Glutamatergic neuron (in vitro differentiated cells): ENCODE measurements at regions not wholly inside any gene's neighbourhood (a gene's known extent, or its start where the extent isn't known, plus 50 kb on each side); places are given as distances from the start of the nearest gene placed in this dataset.

ENCODE experiments used
- DNase-seq: peaks from one replicate; pipeline ENCODE4 v3.0.0; 2022
- H3K27ac Mint-ChIP-seq: one replicate; pipeline ENCODE4 v1.8.0; 2020; ENCODE audit warnings: mild to moderate bottlenecking, mixed read lengths, inconsistent platforms; ENCODE audit not compliant: unreplicated experiment
- H3K27me3 Mint-ChIP-seq: one replicate; pipeline ENCODE4 v1.8.0; 2020; ENCODE audit warnings: mild to moderate bottlenecking, moderate library complexity, mixed read lengths, inconsistent platforms; ENCODE audit not compliant: unreplicated experiment
- H3K36me3 Mint-ChIP-seq: one replicate; pipeline ENCODE4 v1.8.0; 2020; ENCODE audit warnings: mild to moderate bottlenecking, mixed read lengths, inconsistent platforms; ENCODE audit not compliant: unreplicated experiment
- H3K4me1 Mint-ChIP-seq: one replicate; pipeline ENCODE4 v1.8.0; 2020; ENCODE audit warnings: mild to moderate bottlenecking, low read depth, mixed read lengths, inconsistent platforms; ENCODE audit not compliant: unreplicated experiment
- H3K4me3 Mint-ChIP-seq: one replicate; pipeline ENCODE4 v1.8.0; 2020; ENCODE audit warnings: mild to moderate bottlenecking, mixed read lengths, inconsistent platforms; ENCODE audit not compliant: unreplicated experiment
- H3K9me3 Mint-ChIP-seq: one replicate; pipeline ENCODE4 v1.8.0; 2020; ENCODE audit warnings: mild to moderate bottlenecking, moderate library complexity, mixed read lengths, inconsistent platforms; ENCODE audit not compliant: unreplicated experiment
- TF ChIP-seq, protein P1 (sequence below): fragments of 200-600 bp; sonication (generic); IDR thresholded peaks from one replicate; pipeline ENCODE4 v1.5.0; 2021; ENCODE audit not compliant: partially characterized antibody, unreplicated experiment

GRCh38 chr11:38990139-38990538, 2392.1 kb upstream of the RAG2 start:
- H3K9me3 Mint-ChIP-seq: peaks cover 2% of the 10 kb centered on the region
- TF ChIP-seq, protein P1, sequence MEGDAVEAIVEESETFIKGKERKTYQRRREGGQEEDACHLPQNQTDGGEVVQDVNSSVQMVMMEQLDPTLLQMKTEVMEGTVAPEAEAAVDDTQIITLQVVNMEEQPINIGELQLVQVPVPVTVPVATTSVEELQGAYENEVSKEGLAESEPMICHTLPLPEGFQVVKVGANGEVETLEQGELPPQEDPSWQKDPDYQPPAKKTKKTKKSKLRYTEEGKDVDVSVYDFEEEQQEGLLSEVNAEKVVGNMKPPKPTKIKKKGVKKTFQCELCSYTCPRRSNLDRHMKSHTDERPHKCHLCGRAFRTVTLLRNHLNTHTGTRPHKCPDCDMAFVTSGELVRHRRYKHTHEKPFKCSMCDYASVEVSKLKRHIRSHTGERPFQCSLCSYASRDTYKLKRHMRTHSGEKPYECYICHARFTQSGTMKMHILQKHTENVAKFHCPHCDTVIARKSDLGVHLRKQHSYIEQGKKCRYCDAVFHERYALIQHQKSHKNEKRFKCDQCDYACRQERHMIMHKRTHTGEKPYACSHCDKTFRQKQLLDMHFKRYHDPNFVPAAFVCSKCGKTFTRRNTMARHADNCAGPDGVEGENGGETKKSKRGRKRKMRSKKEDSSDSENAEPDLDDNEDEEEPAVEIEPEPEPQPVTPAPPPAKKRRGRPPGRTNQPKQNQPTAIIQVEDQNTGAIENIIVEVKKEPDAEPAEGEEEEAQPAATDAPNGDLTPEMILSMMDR: no peak

DNA sequence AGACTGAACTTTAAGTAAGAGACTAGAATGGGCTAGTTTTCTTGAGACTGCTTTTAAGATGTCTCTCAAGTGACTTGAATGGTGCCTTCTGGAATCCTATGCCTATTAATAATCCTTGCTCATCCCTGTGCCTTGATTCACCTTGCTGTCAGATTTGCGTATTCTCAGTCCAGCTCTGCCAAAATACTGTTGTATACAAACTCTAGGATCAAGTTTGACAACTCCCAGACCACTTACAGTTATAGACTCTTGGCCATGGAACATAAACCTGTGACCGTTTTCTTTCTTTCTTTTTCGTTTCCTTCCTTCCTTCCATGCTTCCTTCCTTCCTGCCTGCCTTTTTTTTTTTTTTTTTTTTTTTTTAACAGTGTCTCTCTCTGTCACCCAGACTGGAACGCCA, 2390.9 kb upstream of the RAG2 start:
- no peak overlapping the region for H3K4me3 Mint-ChIP-seq
- no peaks in the 10 kb centered on the region for H3K4me1 Mint-ChIP-seq
- H3K27ac Mint-ChIP-seq: no peak overlapping the region
- TF ChIP-seq, protein P1: no peak
- no peak for DNase-seq
- no peaks in the 10 kb centered on the region for H3K27me3 Mint-ChIP-seq
- H3K36me3 Mint-ChIP-seq: no peaks in the 10 kb centered on the region
- peaks cover 2% of the 10 kb centered on the region for H3K9me3 Mint-ChIP-seq

More at GRCh38 chr11:38990139-38990538, 2392.1 kb upstream of the RAG2 start:
- Mint-ChIP-seq H3K27ac (no peak overlapping the region), H3K4me1 (no peaks in the 10 kb centered on the region), H3K4me3 (no peak overlapping the region), H3K36me3 (no peaks in the 10 kb centered on the region), H3K27me3 (no peaks in the 10 kb centered on the region)
- DNase-seq: no peak

DNA sequence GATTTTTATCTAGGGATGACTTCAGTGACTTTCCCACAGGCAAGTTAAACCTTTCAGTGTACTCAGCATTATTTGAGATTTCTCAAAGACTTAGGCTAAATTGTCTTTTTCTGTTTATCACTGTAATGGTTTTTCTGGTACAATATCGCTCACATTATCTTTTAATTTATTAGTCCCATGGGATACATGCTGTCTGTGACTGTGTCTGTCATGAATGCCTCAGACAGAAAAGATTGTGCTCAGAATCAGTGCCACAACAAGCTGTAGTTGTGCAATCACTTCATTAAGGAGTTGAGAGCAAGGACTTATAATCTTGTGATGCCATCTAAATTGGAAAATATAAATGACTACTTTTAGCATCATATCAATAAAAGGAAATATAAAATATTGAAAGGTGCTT, 2374.2 kb upstream of the RAG2 start:
- TF ChIP-seq, protein P1: no peak
- Mint-ChIP-seq H3K4me1 (no peaks in the 10 kb centered on the region), H3K36me3 (no peaks in the 10 kb centered on the region), H3K27me3 (no peaks in the 10 kb centered on the region), H3K9me3 (no peaks in the 10 kb centered on the region), H3K27ac (no peak overlapping the region), H3K4me3 (no peak overlapping the region)
- DNase-seq: no peak

- Mint-ChIP-seq H3K4me1 (no peaks in the 10 kb centered on the region), H3K9me3 (no peaks in the 10 kb centered on the region), H3K36me3 (no peaks in the 10 kb centered on the region), H3K27ac (no peak overlapping the region), H3K27me3 (no peaks in the 10 kb centered on the region), H3K4me3 (no peak overlapping the region)
- no peak for DNase-seq
- TF ChIP-seq, protein P1: no peak
Observed at GRCh38 chr11:38971141-38971540, 2373.1 kb upstream of the RAG2 start.

DNA sequence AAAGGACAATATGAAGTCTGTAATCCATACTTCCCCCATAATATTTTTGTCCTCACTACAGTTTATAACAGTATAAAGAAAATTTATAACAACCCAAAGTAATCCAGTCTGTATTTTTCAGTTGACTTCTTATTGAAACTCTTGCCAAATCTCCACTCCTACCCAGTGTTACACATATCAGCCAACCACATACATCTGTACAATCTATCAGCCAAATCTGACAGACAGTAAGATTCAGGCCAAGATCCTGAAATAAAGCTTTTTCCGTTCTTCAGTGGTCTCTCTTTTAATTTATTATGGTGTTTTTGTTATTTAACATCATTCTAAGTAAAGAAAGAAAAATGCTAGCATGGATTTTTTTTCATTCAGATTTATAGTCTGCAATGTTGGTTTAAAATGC, 2370.9 kb upstream of the RAG2 start:
- H3K36me3 Mint-ChIP-seq: no peaks in the 10 kb centered on the region
- no peaks in the 10 kb centered on the region for H3K9me3 Mint-ChIP-seq
- no peaks in the 10 kb centered on the region for H3K27me3 Mint-ChIP-seq
- H3K27ac Mint-ChIP-seq: no peak overlapping the region
- H3K4me1 Mint-ChIP-seq: no peaks in the 10 kb centered on the region
- TF ChIP-seq, protein P1: no peak
- no peak for DNase-seq
- H3K4me3 Mint-ChIP-seq: no peak overlapping the region
